GM12865 (cell line): ENCODE measurements at regions not wholly inside any gene's neighbourhood (a gene's known extent, or its start where the extent isn't known, plus 50 kb on each side); places are given as distances from the start of the nearest gene placed in this dataset.

Experiments used
- DNase-seq: peaks from one replicate; pipeline ENCODE4 v3.0.0; 2010; ENCODE audit warnings: low read depth
- H3K4me3 ChIP-seq: 2 replicates; pipeline ENCODE4 v1.5.1; 2011; ENCODE audit warnings: mild to moderate bottlenecking, low read depth, low read length, control low read depth
- CTCF ChIP-seq: IDR thresholded peaks from 2 replicates; pipeline ENCODE4 v1.5.1; 2011; ENCODE audit warnings: low read length, control low read depth, low read depth, inconsistent platforms; ENCODE audit not compliant: insufficient read depth; ENCODE audit errors: missing control alignments

- DNase-seq, result no peak
- no peak for TF ChIP-seq CTCF
These were observed 134.3 kb downstream of the UNC5CL start for GRCh38 chr6:40904583-40905194.

GRCh38 chr6:40903456-40903855 is 135.6 kb downstream of the UNC5CL start:
- no peak for TF ChIP-seq CTCF
- no peak for DNase-seq
- H3K4me3 ChIP-seq, result no peak overlapping the region

More at GRCh38 chr6:40904583-40905194, 134.3 kb downstream of the UNC5CL start:
- no peak overlapping the region for H3K4me3 ChIP-seq

- no peak overlapping the region for H3K4me3 ChIP-seq
- no peak for DNase-seq
- no peak for TF ChIP-seq CTCF
These were observed 137.5 kb downstream of the UNC5CL start for GRCh38 chr6:40901322-40902055.

- TF ChIP-seq CTCF, result no peak
- H3K4me3 ChIP-seq, result no peak overlapping the region
- DNase-seq, result no peak
These were observed 138.2 kb downstream of the UNC5CL start for GRCh38 chr6:40900791-40901190.

GRCh38 chr6:40899684-40900155 is 139.3 kb downstream of the UNC5CL start:
- no peak for DNase-seq
- TF ChIP-seq CTCF, result no peak
- H3K4me3 ChIP-seq, result no peak overlapping the region

GRCh38 chr6:40898073-40898472 is 140.9 kb downstream of the UNC5CL start:
- DNase-seq, result no peak
- no peak overlapping the region for H3K4me3 ChIP-seq
- no peak for TF ChIP-seq CTCF
